ENCODE measurements at regions not wholly inside any gene's neighbourhood (a gene's known extent, or its start where the extent isn't known, plus 50 kb on each side); places are given as distances from the start of the nearest gene placed in this dataset.

DNA sequence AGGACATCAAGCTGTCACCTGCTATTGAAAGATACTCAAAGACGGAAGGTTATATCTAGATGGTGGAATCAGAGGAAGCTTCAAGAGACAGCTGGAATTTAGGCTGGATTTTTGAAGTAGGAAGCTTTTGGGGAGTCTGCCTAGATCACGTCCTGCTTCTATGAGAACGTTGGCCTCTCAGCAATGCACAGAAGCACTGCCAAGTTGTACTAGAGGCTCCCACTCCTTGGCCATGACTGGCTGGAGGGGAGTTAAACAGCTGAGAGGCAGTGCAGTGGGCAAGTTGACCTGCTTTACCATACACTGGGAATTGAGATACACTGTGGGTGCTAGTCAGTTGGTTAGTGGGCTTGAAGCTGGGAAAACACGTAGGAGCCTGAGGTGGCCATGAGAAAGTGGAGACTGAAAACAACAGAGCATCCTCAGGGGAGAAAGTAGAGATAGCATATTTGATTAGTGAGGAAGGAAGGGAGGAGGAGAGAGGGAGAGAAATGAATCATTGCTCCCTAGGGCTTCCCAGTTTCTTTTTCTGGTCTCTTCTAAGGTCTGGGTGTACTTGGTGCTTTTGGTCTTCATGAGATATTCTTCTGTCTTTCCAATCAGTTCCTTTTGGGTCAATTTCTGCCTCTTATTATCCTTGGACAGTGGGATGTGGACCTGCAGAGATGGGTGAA lies 110.8 kb downstream of the EMP1 start:
- no peak for DNase-seq
- in situ Hi-C loops (cut with MboI; ENCODE audit: low pct_unique_long_range_greater_than_20kb, low sequenced_read_pairs), result no loop called here

DNA sequence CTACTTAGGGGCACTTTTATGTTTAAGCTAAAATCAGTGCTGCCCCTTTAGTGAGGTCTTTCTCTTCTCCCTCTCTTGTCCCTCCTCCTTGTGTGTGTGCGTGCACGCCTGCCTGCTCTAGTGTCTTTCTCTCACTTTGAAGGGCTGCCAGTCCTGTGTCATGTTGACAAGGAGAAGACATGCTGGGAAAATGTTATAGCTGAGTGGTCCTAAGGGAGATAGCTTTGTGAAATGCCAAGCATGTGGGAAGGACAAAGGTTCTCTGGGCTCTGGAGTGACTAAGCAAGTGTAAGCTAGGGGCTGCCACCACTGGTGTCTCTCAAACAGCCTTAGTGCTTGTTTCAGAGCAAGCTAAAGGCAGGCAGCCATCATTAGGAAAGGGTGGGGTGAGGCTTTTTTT lies 108.4 kb downstream of the EMP1 start:
- DNase-seq, result no peak
- in situ Hi-C loops (cut with MboI; ENCODE audit: low pct_unique_long_range_greater_than_20kb, low sequenced_read_pairs), result no loop called here

DNA sequence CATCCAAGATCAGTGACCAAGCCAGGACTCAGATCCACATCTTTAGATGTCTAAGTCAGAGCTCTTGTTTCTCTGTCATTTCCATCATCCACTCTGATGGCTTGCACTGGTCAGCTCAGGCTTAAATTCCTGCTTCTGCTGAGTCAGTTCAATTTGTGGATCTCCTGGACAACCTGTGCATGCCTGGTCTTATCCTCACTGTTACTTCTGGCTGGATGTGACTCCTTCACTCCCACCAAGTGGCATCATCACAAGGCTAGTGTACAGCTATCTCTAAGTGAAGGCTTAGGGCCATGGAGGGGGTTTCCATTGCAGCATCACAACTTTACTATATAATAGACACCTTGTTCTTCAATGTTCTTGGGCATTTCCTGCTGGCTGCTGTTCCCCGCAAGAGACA lies 102.9 kb downstream of the EMP1 start:
- no peak for DNase-seq
- in situ Hi-C loops (cut with MboI; ENCODE audit: low pct_unique_long_range_greater_than_20kb, low sequenced_read_pairs), result no loop called here

- no peak for DNase-seq
- in situ Hi-C loops (cut with MboI; ENCODE audit: low pct_unique_long_range_greater_than_20kb, low sequenced_read_pairs), result no loop called here
Measured at GRCh38 chr12:13293096-13293495, 96.6 kb downstream of the EMP1 start.

DNA sequence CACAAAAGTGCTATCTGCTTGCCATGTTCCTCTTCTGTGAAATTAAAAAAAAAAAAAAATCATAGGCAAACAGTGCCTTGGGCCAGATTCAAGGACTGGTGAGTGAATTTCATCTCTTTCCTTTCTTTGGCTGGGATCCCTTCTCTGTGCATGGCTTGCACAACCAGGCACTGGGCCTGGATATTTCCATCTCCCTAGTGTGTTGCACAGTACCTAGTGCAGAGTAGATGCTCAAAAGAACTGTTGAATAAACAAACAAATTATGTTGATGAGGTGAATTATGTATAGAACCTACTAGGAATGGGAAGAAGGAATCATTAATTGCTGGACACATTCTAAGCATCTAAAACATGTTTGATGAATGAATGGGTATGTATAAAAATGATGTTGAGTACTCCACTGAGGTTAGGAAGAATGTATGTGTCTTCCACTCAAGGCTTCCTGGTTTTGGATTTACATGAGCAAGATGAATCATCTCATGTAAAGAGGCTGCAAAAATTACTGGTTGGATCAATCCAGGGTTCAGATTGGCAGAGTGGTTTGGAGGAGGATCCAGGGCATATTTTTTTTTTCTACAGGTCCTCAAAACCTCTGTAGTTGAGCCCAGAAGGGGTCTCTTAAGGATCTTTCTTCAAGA lies 93.2 kb downstream of the EMP1 start:
- in situ Hi-C loops (cut with MboI; ENCODE audit: low pct_unique_long_range_greater_than_20kb, low sequenced_read_pairs), result no loop called here
- DNase-seq, result no peak

- DNase-seq, result no peak
- in situ Hi-C loops (cut with MboI; ENCODE audit: low pct_unique_long_range_greater_than_20kb, low sequenced_read_pairs), result no loop called here
Measured at GRCh38 chr12:13288937-13289652, 92.6 kb downstream of the EMP1 start.

- in situ Hi-C loops (cut with MboI; ENCODE audit: low pct_unique_long_range_greater_than_20kb, low sequenced_read_pairs), result no loop called here
- no peak for DNase-seq
Measured at GRCh38 chr12:13288501-13288900, 92.0 kb downstream of the EMP1 start.

DNA sequence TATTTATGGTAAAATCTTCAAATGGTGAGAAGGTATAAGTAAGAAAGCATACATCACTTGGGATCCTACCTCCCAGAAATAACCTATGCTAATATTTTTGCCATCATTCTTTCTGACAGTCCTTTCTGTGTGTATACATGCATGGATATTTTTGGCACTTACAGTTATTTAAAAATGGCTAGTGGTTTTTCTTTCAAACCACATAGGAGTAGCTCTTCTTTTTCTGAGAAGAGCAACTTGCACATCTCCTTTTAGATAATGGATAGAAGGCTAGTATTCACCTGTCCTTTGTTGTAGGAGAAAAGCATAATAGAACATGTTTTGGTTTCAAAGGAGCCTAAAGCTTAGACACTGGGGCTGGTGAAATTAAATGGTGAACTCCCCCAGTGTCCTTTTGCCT lies 87.3 kb downstream of the EMP1 start:
- no peak for DNase-seq
- in situ Hi-C loops (cut with MboI; ENCODE audit: low pct_unique_long_range_greater_than_20kb, low sequenced_read_pairs), result no loop called here

DNA sequence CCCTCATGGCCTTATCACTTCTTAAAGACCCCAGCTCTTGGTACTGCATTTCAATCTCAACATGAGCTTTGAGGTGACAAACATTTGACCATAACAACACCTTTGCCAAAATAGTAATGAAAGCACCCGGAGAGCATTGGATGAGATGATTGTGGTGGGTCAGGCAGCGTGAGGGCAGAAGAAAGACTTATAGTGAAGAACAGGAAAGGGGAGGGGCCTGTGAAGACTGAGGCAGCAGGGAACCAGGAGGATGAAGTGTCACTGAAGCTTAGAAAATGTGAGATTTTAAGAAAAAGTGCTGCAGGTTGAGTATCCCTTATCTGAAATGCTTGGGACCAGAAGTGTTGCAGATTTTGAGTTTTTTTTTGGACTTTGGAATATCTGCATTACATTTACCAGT lies 86.3 kb downstream of the EMP1 start:
- DNase-seq, result no peak
- in situ Hi-C loops (cut with MboI; ENCODE audit: low pct_unique_long_range_greater_than_20kb, low sequenced_read_pairs), result no loop called here

DNA sequence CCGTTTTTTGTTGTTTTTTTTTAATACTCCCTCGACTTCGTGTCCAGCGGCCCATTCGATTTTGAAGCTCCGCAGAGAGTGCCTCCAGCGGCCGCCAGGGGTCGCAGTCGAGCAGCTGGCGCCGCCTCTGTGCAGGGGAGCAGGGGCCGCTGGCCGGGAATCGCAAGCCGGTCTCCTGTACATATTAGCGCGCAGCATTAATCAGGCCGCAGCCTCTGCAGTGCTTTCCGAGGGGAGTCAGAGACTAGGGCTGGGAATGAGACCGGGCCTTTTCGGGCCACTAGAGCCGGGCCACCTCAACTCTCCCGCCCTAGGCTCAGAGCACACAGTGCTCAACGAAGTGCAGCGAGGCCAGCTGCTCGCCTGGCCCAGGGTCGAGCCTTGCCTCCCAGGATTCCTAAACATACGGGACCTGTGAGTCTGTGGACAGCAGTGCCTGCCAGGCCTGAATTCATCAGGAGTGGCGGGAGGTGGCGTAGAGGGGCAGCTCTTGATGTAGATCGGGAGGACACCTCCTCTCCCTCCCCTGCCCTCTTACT lies 81.8 kb downstream of the EMP1 start:
- in situ Hi-C loops (cut with MboI; ENCODE audit: low pct_unique_long_range_greater_than_20kb, low sequenced_read_pairs), result no loop called here
- DNase-seq, result peak; percentile 67

GRCh38 chr12:13277293-13277692 lies 80.8 kb downstream of the EMP1 start:
- in situ Hi-C loops (cut with MboI; ENCODE audit: low pct_unique_long_range_greater_than_20kb, low sequenced_read_pairs), result no loop called here

GRCh38 chr12:13275241-13276085 lies 78.9 kb downstream of the EMP1 start:
- in situ Hi-C loops (cut with MboI; ENCODE audit: low pct_unique_long_range_greater_than_20kb, low sequenced_read_pairs), result no loop called here

More at GRCh38 chr12:13277293-13277692, 80.8 kb downstream of the EMP1 start:
- DNase-seq, result no peak

DNA sequence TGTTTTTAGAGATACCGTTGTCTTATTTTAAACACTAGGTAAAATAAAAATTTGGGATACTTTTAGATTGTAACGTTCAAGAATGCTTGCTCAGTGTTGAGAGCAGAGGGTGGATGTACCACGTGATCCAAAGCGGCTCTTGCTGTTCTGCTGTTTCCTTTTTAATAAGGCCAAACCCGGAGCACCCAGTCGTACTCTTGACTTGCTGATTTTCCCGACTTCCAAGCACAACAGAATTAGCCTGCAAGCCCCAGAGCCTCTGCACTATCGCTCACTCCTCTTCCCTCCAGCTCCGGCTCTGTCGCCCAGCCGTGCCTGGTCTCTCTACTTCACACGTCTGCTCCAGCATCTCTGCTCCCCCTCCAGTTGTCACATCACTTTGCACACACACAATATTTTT lies 77.3 kb downstream of the EMP1 start:
- in situ Hi-C loops (cut with MboI; ENCODE audit: low pct_unique_long_range_greater_than_20kb, low sequenced_read_pairs), result no loop called here
- DNase-seq, result no peak

More at GRCh38 chr12:13275241-13276085, 78.9 kb downstream of the EMP1 start:
- DNase-seq, result no peak

DNA sequence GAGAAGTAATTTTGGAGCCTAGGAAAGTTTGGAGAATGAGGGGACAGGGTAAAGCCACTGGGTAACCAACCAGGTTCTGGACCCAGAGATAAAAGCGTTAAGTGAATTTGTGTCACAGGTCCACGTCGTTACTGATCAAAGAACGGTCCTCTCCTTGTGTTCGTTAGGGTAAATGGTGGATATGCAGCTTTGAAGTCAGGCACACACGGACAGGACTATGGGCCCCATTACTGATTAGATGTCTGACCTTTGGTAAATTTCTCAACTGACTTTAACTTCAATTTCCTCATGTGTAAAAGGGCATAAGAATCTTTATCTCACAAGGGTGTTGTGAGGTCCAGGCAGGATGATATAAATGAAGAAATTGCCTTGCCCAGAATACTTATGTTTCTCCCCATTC lies 76.6 kb downstream of the EMP1 start:
- DNase-seq, result no peak
- in situ Hi-C loops (cut with MboI; ENCODE audit: low pct_unique_long_range_greater_than_20kb, low sequenced_read_pairs), result no loop called here

DNA sequence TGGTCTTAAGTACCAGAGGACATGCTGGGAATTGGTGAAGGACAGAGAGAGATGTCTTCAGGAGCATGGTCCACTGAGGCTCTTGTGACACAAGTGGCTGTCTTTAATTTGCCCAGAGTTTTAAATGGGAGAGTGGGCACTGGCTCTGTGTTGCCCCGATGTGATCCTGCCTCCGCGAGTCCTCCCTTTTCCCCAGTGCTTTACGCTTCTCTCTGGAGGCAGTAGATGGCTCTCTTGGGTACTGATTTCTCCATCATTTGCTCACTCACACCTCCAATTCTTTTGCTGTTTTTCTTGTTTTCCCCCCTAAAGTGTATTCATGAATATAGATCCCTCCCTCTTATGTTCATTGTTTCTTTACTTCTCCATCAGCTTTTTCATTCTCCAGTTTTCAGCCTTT lies 74.3 kb downstream of the EMP1 start:
- in situ Hi-C loops (cut with MboI; ENCODE audit: low pct_unique_long_range_greater_than_20kb, low sequenced_read_pairs), result no loop called here
- DNase-seq, result no peak
